AG08395 (cell line): ENCODE measurements at regions not wholly inside any gene's neighbourhood (a gene's known extent, or its start where the extent isn't known, plus 50 kb on each side); places are given as distances from the start of the nearest gene placed in this dataset.
A peak's percentile ranks its signal among the peaks of the same experiment; 100 is the strongest.

Experiments
- DNase-seq: peaks from one replicate; pipeline ENCODE4 v3.0.0; 2012; ENCODE audit warnings: mixed read lengths, low spot score

DNA sequence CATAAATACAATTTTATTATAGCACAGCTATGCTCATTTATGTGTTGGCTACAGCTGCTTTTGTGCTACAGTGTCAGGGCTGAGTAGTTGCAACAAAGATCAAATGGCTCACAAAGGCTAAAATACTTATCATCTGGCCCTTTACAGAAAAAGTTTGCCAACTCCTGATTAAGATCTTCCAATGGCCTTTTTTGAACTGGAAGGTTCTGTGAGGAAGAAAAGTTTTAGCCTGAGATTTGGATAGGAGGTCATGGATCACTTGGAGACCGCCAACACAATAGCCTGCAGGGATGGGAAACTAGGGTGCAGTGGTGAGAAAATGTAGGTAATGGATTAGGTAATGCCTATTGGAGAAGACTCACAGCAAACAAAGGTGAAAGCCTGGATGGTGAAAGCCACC is 169.8 kb downstream of the NOC3L start:
- no peak for DNase-seq

DNA sequence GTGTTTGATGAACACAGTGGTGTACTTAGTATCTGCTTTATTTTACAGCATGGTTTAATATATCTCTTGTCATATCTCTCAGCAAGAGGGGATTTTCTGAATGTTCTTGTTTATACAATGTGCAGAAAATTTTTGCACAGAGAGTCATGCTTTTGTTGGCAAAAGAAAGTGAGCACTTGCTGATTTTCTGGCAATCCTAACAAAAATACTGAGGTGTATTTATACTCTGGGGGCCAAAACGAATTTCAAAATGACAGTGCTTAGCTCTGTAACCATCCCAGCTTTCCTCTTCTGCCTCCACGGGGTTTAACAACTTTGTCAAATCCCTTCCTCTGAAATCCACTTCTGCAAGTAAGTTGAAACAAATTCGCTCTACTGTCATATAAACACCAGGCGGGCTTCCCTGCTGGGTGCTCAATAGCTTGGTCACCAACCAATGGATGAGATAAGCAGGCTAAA is 169.2 kb downstream of the NOC3L start:
- no peak for DNase-seq

DNA sequence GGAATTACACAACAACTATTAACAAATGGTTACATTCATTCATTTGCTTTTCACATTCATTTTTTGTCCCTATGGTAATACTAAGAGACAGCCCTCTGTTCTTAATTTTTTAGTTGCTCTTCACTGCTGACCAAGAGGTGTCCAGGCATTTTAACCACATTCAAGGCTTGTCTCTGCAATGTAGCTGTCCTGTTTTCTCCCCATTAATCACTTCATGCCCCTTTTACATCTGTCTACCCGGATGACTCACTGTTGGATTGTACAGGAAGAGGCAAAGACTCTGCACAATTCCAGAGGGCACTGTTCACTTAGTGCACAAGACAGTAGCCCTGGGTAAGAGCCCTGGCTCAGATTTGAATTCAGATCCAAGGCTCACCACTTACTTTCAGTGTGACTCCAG is 168.5 kb downstream of the NOC3L start:
- peak; percentile 16 for DNase-seq

DNA sequence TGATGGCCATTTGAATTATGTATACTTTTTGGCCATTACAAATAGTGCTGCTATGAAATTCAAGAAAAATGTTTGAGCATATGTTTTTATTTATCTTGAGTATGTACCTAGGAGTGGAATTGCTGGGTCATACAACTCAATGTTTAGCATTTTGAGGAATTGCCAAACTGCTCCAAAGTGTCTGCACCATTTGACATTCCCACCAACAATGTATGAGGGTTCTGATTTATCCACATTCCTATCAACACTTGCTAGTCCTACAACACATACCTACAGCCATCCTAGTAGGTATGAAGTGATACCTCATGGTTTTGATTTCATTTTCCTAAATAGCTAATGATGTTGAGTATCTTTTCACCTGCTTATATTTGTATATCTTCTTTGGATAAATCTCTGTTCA is 165.5 kb downstream of the NOC3L start:
- DNase-seq, result no peak

DNA sequence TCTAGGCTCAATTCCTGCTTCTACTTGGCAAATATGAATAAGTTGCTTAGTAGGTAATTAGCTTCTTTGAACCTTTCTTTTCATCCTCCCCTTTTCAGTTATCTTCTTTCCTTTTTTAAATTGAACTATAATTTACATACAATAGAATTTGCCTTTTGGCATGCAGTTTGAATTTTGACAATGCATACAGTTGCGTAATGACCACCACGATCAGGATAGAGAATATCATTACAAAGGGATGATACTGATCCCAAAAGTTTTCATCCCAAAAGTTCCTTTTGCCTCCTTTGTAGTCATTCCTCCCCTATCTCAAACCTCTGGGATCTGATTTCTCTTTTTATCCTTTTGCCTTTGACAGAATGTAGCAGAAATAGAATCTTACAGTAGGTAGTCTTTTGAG is 164.4 kb downstream of the NOC3L start:
- DNase-seq, result no peak

DNA sequence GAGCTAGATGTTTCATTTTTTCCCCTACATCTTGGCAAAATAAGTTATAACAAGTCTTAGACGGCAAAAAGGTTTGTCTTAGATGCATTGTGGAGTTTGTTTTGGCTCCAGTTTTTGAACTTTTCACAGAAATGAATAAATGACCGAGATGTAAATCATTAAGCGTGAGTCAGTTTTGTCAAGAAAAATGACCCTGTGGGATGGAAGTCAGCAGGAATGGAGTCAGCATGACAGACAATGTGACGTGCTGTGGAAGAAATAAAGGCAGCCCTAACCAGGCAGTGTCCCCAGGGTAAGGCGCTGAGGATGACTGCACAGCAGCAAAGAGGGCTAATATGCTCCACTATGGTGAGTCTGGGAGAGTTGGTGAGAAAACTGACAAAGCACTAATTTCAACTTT is 163.2 kb downstream of the NOC3L start:
- DNase-seq, result no peak

DNA sequence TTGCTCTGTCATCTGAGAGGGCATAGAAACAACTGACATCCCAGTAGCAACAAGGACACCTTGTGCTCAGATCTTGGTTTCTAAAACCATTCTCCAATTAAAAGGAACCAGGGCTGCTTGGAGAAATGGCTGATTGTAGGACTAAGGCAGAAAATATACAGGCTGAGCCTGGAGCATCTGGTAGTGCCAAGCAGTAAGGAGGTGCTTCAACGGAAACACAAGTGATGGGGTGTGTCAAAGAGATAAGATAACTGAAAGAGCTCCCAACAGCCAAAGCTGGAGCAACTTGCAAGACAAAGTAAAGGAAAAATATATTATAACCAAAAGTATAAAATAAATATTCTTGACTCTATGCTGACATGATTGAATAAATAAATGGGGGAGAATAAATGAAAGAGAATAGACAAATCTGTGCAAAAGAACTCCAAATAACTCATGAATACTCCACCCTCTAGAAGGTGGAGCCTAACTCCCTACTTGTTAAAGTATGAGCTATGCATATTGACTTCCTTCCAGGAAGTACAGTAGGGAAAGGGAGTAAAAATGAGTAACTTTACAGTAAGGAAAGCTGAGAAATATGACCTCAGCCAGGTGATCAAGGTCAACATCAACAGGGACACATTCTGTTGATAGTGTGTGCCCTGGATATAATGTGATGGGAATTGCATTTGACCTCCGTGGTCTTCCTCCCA is 162.4 kb downstream of the NOC3L start:
- no peak for DNase-seq

DNA sequence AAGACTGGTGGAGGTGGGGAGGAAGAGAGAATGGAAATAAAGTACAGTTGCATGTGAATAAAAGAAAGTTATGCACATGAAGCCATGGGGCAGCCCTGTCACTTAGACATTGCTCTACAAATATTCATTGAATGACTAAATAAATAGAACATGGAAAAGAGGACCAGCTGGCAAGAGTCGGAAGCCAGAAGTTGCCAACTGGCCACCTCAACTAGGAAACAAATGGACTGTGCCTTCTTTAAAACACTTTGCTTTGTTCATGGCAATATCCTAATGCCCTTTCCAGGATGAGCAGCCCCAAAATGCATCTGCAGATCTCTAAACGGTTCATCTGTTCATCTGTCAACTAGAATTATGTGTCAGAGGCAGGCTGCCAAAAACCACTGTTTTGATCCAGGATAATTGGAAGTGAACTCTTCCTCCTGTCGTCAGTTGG is 157.3 kb downstream of the NOC3L start:
- DNase-seq, result no peak

DNA sequence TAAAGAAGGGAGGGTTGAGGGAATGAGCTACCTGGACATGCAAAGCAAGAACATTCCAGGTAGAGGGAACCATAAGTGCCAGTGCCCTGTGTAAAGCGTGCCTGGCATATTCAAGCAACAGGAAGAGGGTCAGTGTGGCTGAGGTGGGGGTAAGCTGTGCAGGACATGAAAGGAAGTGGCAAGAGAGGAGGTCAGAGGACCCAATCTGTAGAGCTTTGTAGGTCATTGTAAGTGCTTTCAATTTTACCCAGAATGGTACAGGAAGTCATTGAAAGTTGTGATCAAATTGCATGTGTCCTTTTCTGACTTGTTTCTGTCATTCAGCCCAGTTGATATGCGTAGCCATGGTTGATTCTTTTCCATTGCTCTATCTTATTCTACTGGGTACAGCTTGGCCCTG is 156.6 kb downstream of the NOC3L start:
- no peak for DNase-seq

DNA sequence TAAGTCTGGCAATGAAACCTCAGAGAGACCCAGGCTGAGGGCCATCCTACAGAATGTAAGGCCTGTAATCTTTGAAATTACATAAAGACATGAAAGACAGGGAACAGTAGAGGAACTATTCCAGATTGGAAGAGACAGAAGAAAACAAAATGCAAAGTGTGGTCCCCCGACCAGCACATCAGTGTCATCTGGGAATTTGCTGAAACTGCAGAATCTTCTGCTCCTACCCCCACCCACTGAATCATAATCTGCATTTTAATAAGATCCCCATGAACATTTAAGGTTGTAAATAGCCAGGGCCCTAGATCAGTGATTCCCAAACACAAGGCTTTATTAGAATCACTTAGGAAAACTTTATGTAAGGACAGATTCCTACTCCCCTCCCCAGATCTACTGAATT is 154.4 kb downstream of the NOC3L start:
- no peak for DNase-seq

DNA sequence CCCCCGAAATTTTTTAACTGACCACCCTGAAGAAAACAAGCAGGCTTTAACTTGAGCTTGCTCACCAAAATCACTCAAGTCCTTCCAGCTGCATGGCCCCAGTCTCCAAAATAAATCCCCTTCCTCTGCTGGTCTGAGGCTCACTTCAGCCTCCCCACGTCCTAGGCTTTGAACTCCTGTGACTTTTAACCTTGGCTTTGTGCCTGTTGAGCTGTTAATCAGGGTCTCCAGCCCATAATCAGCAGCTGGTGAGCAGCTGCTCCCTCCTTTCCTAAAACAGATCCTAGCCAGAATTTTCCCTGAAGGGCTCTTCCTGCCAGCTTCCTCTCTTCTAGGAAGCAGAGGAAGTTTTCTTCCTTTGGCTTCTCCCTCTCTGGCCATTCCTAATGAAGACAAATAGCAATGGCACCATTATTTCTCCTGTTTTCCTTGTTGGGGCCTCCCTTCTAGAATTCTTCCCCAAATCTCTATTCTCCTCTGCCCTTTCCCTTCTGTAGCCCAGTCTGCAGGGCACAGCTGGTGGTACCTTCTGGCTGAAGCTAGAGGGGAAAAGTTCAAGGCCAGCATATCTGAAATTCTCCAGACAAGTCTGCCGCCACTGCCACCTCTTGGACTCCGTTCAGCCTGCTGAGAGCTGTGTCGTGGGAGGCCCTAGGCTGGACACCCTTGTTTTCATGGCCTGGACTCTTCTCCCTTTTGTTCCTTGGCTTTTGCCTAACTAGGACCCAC is 152.1 kb downstream of the NOC3L start:
- no peak for DNase-seq

DNA sequence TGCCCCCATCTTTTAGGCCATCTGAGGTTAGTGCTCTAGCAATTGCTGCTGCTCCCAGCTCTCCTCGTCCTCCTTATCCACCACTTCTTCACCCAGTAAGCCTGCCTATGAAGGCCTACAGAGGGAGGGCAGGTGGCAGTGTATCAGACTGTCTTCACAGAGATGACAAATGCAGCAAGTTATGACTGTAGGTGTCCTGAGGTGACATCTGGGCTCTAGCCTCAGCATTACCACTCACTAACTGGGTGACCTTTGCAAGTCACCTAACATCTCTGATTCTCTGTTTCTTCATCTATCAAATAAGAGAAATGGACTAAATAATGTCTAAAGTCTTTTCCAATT is 151.6 kb downstream of the NOC3L start:
- no peak for DNase-seq

DNA sequence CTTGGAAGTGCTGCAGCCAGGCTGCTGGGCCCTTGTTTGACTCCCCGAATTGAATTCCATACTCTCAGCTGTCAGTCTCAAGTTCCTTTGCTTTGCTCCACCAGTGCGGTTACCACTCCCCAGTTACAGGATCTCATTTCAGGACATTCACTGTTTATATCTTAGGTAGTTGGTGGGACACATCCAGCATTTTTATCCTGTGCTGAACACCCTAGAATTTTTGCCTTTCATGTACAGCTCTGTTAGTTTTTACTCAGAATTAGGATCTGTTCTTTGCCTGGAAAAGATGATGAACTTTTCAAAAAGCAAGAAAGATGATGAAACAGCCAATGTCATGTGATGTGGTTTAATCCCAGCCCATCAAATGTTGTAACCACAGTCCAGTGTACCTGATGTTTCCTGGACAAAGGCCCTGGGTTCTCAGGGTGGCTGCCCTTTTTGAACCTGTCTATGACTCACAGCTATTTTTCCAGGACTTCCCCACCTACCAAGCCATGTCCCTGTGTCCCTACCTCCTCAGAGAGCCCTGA is 149.7 kb downstream of the NOC3L start:
- DNase-seq, result no peak

DNA sequence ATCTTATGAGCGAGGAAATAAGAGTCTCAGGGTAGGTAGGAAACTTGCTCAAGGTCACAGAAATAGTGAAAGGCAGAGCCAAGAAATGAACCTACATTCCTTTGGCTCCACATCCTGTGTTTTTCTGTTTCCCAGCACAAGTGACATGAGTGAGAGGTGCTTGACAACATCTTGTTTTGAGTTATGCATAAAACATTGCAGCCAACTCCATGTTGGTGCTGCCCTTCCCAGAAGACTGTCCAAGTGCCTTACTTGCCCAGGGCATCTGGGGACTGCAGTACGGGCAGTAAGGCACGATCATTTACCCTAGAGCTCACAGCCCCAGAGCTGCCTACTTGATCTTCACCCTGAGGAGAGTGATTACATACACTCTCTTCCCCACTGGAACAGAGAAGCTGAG is 148.8 kb downstream of the NOC3L start:
- DNase-seq, result no peak

DNA sequence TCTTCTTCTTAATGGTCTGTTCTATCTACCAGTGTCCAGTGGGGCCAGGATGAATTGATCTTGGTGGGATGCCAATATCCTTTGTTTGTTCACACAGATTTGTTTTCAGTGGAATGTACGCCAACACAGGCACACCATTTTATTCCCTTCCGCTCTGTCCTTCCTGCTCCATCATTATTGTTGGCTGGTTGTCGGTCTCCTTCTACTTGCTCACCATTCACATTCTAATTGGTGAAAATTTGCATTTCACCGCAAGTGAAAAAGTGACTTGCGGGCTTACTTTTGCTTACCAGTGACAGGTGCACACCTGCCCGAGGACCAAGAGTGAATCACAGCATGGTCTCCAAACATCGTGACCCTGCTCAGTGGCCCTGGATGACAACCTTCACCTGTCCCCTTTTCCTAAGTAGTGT is 148.3 kb downstream of the NOC3L start:
- DNase-seq, result no peak

DNA sequence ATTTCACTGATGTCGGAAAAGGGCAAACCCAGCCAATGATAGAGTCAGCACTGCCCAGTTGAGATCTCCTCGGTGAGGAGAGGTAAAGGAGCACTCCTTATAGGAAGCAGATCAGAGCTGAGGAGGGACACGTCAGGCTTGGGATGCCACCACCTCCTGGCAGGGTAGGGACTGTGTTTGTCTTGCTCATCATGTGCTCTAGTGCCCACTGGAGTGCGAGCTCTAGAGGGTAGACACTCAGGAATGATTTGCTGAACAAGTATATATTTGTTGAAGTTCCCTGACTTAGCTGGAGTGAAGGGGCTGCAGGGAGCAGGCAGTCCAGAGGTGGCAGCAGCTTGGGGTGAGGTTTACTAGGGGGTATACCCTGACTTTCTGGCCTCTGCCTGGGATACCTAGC is 146.5 kb downstream of the NOC3L start:
- no peak for DNase-seq

DNA sequence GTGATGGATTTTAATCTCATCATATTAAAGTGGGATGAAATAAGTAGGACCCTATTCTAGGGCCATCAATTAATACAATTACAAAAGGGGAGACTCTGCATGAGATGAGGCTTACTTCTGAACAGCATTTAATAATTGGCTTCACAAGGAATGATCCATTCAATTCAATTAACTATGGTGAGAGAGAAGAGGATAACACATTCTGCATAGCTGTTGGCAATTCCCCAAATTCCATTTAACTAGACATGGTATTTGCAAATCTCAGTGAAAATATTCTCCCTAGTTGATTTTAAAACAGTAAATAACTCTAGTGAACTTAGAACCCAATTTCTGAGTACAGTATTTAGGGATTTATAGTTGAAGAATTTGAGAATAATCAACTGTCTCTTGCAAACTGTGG is 145.3 kb downstream of the NOC3L start:
- DNase-seq, result no peak

DNA sequence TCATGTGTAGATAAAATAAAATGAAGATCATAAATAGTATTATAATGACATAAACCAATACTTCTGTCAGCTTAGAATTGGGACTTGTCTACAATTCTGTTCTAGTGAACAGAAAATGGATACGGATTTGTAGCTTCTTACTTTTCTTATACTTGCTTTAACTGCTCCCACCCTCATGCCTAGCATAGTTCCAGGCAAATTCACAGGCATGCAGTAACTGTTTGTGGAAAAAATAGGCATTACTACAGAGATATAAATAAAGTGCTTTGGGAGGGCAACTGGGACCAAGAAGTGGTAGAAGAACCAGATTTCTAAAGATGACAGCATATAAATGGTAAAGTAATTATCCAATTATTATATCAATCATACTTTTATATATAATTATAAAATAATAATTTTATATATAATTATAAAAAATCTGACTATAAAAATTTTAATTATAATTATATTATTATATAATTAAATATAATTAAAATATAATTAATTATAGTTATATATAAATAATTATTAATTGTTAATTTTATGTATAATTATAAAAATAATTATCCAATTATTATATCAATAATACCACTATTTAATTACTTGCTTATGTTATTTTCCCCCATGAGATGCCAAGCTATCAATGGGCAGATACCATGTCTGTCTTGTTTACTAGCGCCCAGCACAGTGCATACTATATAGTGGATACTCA is 144.1 kb downstream of the NOC3L start:
- peak; percentile 18 for DNase-seq

DNA sequence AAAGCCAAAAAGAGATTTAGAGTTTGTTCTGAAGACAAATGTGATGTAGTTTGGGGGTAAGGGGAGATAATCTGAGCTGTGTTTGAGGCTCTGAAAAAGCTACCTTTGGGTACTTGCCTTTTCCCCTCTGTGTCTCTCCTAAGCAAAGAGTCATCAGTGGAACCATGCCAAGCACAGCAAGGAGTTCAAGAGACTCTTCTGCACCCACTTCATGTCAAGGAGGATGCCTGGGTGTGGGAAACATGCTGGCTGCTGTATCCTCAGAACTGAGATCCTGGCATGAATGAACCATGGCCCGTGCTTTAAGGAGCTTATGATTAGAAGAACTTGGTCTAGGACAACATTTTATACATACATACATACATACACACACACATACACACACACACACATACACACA is 142.9 kb downstream of the NOC3L start:
- DNase-seq, result no peak

DNA sequence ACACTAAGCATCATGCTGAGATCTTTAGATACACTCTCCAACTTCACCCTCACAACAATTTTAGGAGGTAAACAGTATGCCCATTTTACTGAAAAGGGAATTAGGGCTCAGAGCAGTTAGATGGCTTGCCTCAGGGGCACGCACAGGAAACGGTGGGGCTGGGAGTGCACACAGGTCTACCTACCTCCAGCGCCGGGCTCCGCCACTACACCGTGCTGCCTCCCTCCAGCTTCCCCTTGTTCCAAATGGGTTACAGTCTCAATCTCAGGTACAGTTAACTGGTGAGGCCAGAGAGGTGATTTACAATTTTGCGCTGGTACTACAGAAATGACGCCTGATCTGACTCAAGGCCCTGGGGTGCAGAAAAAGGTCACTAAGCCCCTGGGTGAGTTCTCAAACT is 142.0 kb downstream of the NOC3L start:
- no peak for DNase-seq

DNA sequence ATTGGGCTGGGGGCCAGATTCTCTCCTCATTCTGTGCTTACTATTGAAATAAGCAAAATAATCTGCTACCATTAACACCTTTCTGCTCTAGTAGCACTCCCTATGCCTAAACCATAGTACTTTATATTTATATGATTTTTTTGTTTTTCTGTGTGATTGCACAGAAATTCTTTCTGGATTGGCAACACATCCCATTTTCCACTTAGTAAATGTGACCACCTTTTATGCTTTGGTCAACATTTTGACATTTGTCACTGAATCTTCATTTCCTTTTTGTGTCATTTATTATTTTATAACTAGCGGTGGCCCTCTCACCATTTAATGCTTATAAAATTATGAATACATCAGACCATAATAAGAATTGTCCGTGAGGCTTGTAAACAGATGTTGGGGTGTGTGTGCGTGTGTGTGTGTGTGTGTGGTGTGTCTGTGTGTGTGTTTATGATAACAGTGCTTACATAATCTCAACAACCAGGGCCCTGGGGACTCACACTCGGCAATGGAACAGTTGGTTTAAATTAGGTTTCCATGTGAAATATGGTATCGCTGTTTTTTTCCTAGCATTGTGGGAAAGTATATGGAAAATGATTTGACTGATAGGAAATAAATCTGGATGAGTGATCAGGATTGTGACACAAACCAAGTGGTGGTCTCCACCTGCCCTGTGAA is 138.9 kb downstream of the NOC3L start:
- no peak for DNase-seq

DNA sequence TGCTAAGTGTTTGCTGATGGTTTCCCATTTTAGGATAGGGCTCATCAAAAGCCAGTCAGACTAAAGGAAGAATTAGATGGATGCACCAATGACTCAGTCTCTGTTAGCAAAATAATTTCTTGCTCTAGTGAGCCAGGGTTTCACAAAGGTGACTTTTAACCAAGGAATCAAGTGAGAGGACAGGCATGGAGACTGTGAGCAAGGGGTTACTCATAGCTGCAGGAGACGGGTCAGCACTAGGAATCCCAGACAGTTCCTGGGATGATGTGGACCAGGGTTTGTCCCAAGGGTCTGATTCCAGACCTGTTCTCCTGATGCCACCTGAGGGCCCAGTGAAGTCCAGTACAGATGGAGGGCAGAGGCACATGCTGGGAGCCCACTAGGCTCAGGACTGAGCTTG is 138.1 kb downstream of the NOC3L start:
- DNase-seq, result peak; percentile 42

DNA sequence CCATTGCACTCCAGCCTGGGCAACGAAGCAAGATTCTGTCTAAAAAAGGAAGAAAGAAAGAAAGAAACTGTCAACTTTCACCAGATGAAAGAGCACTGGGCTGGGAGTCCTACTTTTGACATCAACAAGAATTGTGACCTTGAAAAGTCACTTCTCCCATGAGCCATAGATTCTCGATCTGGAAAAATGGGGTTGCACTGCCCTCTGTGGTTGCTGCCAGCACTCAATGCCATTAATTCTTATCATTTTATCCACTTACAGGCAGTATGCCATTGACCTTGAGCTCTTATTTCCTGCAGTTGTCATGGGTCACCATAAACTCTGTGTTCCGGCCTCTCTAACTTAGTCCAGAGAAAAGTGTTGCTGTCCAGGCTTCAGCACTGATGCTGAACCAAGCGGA is 137.2 kb downstream of the NOC3L start:
- no peak for DNase-seq
